ENCODE measurements at regions not wholly inside any gene's neighbourhood (a gene's known extent, or its start where the extent isn't known, plus 50 kb on each side); places are given as distances from the start of the nearest gene placed in this dataset.

GRCh38 chr10:28246023-28246422, 56.8 kb downstream of the MPP7 start:
- Histone ChIP-seq H3K9me3 (no peaks in the 10 kb centered on the region), H3K27ac (no peak overlapping the region), H3K36me3 (no peaks in the 10 kb centered on the region), H3K4me3 (no peak overlapping the region), H3K4me1 (peaks cover 6 to 11% (median 8%) of the 10 kb centered on the region in 4 donors), H3K27me3 (no peaks in the 10 kb centered on the region)
- ATAC-seq (ENCODE audit: low FRiP score in 2 of 2) = no peak
- DNase-seq = no peak
- TF ChIP-seq POLR2A (IDR thresholded peaks at IDR 0.05) (no peak), POLR2AphosphoS5 (IDR thresholded peaks at IDR 0.05) (no peak), CTCF (IDR thresholded peaks at IDR 0.05) (no peak), EP300 (IDR thresholded peaks at IDR 0.05) (no peak)

GRCh38 chr10:28243923-28244322, 58.9 kb downstream of the MPP7 start:
- DNase-seq (no peak), ATAC-seq (ENCODE audit: low FRiP score in 2 of 2) (no peak)
- no peaks in the 10 kb centered on the region for H3K36me3 ChIP-seq
- TF ChIP-seq POLR2A (IDR thresholded peaks at IDR 0.05) (no peak), CTCF (IDR thresholded peaks at IDR 0.05) (no peak), EP300 (IDR thresholded peaks at IDR 0.05) (no peak), POLR2AphosphoS5 (IDR thresholded peaks at IDR 0.05) (no peak)
- 67 to 82% methylated on average over 1 of the region's 1 CpG for WGBS, 2 donors
- peaks cover 6 to 11% (median 8%) of the 10 kb centered on the region in 4 donors for H3K4me1 ChIP-seq
- no peaks in the 10 kb centered on the region for H3K27me3 ChIP-seq
- no peak overlapping the region for H3K27ac ChIP-seq
- H3K4me3 ChIP-seq = no peak overlapping the region
- H3K9me3 ChIP-seq = no peaks in the 10 kb centered on the region

GRCh38 chr10:28242555-28243204, 60.2 kb downstream of the MPP7 start:
- peaks cover under 1 to 3% (median 2%) of the 10 kb centered on the region in 4 donors for H3K4me1 ChIP-seq
- no peak overlapping the region for H3K27ac ChIP-seq
- H3K36me3 ChIP-seq = no peaks in the 10 kb centered on the region
- no peaks in the 10 kb centered on the region for H3K27me3 ChIP-seq
- H3K4me3 ChIP-seq = no peak overlapping the region
- whole genome bisulfite sequencing, 2 donors = 17 to 19% methylated on average over 1 of the region's 1 CpG
- TF ChIP-seq EP300 (IDR thresholded peaks at IDR 0.05) (no peak), CTCF (IDR thresholded peaks at IDR 0.05) (no peak), POLR2AphosphoS5 (IDR thresholded peaks at IDR 0.05) (no peak), POLR2A (IDR thresholded peaks at IDR 0.05) (no peak)
- no peak for ATAC-seq (ENCODE audit: low FRiP score in 2 of 2)
- no peaks in the 10 kb centered on the region for H3K9me3 ChIP-seq
- DNase-seq = no peak

GRCh38 chr10:28241741-28242399, 61.0 kb downstream of the MPP7 start:
- ATAC-seq (ENCODE audit: low FRiP score in 2 of 2) (peak; percentile 75 to 89), DNase-seq (no peak)
- H3K4me3 ChIP-seq = no peak overlapping the region
- TF ChIP-seq POLR2AphosphoS5 (IDR thresholded peaks at IDR 0.05) = no peak
- TF ChIP-seq EP300 (IDR thresholded peaks at IDR 0.05) = no peak
- no peak for TF ChIP-seq POLR2A (IDR thresholded peaks at IDR 0.05)
- peak; percentile 58 to 88 (median 83) for TF ChIP-seq CTCF (IDR thresholded peaks at IDR 0.05)
- no peaks in the 10 kb centered on the region for H3K36me3 ChIP-seq
- 9 to 10% methylated on average over 3 of the region's 3 CpGs for WGBS, 2 donors
- H3K27ac ChIP-seq = no peak overlapping the region
- H3K27me3 ChIP-seq = no peaks in the 10 kb centered on the region
- H3K9me3 ChIP-seq = no peaks in the 10 kb centered on the region
- H3K4me1 ChIP-seq = peaks cover 0 to 3% (median 1%) of the 10 kb centered on the region in 4 donors

Data from upper lobe of left lung (tissue), 6 donors.